ENCODE measurements at regions not wholly inside any gene's neighbourhood (a gene's known extent, or its start where the extent isn't known, plus 50 kb on each side); places are given as distances from the start of the nearest gene placed in this dataset.

DNA sequence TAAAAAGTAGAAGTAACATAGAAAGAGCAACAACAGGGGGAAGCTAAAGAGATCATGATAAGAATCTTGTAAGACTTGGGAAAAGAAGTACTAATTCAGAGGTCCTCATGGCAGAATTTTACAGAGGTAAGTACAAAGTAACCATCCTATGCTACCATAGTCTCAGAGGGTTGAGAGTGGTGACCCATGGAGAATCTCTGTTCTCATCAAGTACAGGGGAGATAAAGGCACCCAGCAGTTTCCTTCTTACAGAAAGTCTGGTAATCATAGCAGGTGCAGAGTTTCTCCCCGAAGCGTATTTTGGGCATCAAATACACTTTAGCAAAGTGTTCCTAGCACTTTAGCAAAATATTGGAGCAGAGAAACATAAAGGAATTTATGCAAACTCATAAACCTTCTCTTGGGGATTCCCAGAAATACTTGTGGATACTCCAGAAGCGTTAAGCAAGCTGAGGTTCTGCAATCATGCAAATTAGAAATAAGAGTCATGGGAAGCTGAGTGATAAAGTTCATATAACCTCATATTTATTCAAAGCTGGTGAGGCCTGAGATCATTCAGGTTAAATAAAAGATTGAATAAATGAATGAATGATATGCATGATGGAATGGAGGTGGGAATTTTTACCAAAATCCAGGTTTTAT is 101.0 kb upstream of the SMC2 start:
- TF ChIP-seq CTCF (IDR thresholded peaks at IDR 0.05) (no peak), POLR2A (IDR thresholded peaks at IDR 0.05) (no peak), POLR2AphosphoS5 (IDR thresholded peaks at IDR 0.05) (no peak)

Data from breast epithelium (tissue), 3 donors.